HEK293 (cell line): ENCODE measurements at regions not wholly inside any gene's neighbourhood (a gene's known extent, or its start where the extent isn't known, plus 50 kb on each side); places are given as distances from the start of the nearest gene placed in this dataset.

ENCODE experiments used
- EGR2 ChIP-seq: fragments of 450-650 bp; formaldehyde crosslinking; IDR thresholded peaks from 2 replicates; pipeline ENCODE4 v1.5.1; 2016; ENCODE audit warnings: low read depth, missing biosample characterization, missing genetic modification characterization
- HIC1 ChIP-seq: fragments of 450-650 bp; formaldehyde crosslinking; IDR thresholded peaks from 2 replicates; pipeline ENCODE4 v1.5.1; 2016; ENCODE audit warnings: missing biosample characterization, missing genetic modification characterization
- KLF1 ChIP-seq: fragments of 450-650 bp; formaldehyde crosslinking; IDR thresholded peaks from 2 replicates; pipeline ENCODE4 v1.5.1; 2016; ENCODE audit warnings: missing biosample characterization, missing genetic modification characterization
- KLF7 ChIP-seq: fragments of 450-650 bp; formaldehyde crosslinking; IDR thresholded peaks from 2 replicates; pipeline ENCODE4 v1.5.1; 2016; ENCODE audit warnings: missing biosample characterization, missing genetic modification characterization, borderline replicate concordance
- PRDM10 ChIP-seq: fragments of 450-650 bp; formaldehyde crosslinking; IDR thresholded peaks from 2 replicates; pipeline ENCODE4 v1.5.1; 2016; ENCODE audit warnings: missing biosample characterization, missing genetic modification characterization
- SP7 ChIP-seq: fragments of 450-650 bp; formaldehyde crosslinking; IDR thresholded peaks from 2 replicates; pipeline ENCODE4 v1.5.1; 2016; ENCODE audit warnings: missing biosample characterization, missing genetic modification characterization
- ZBTB10 ChIP-seq: fragments of 450-650 bp; formaldehyde crosslinking; IDR thresholded peaks from 2 replicates; pipeline ENCODE4 v1.5.1; 2016; ENCODE audit warnings: missing biosample characterization, missing genetic modification characterization
- ZBTB11 ChIP-seq: fragments of 450-650 bp; formaldehyde crosslinking; conservative IDR thresholded peaks from 2 replicates; pipeline ENCODE4 v1.5.1; 2016; ENCODE audit warnings: low read depth, missing biosample characterization, missing genetic modification characterization
- ZBTB20 ChIP-seq: fragments of 450-650 bp; formaldehyde crosslinking; IDR thresholded peaks from 2 replicates; pipeline ENCODE4 v1.5.1; 2016; ENCODE audit warnings: missing biosample characterization, missing genetic modification characterization
- ZBTB26 ChIP-seq: fragments of 450-650 bp; formaldehyde crosslinking; optimal IDR thresholded peaks from 2 replicates; pipeline ENCODE3; 2016; ENCODE audit warnings: missing biosample characterization, mild to moderate bottlenecking, missing genetic modification characterization
- ZEB2 ChIP-seq: fragments of 450-650 bp; formaldehyde crosslinking; IDR thresholded peaks from 2 replicates; pipeline ENCODE4 v1.5.1; 2016; ENCODE audit warnings: missing biosample characterization, missing genetic modification characterization
- ZFP37 ChIP-seq: fragments of 450-650 bp; formaldehyde crosslinking; IDR thresholded peaks from 2 replicates; pipeline ENCODE4 v1.5.1; 2016; ENCODE audit warnings: missing biosample characterization, missing genetic modification characterization
- ZFP69B ChIP-seq: fragments of 450-650 bp; formaldehyde crosslinking; IDR thresholded peaks from 2 replicates; pipeline ENCODE4 v1.5.1; 2016; ENCODE audit warnings: missing biosample characterization, missing genetic modification characterization
- ZNF24 ChIP-seq: fragments of 450-650 bp; formaldehyde crosslinking; IDR thresholded peaks from 2 replicates; pipeline ENCODE4 v1.5.1; 2016; ENCODE audit warnings: missing biosample characterization, missing genetic modification characterization
- ZNF335 ChIP-seq: fragments of 450-650 bp; formaldehyde crosslinking; conservative IDR thresholded peaks from 2 replicates; pipeline ENCODE4 v1.5.1; 2016; ENCODE audit warnings: missing biosample characterization, missing genetic modification characterization
- ZNF391 ChIP-seq: fragments of 450-650 bp; formaldehyde crosslinking; IDR thresholded peaks from 2 replicates; pipeline ENCODE4 v1.5.1; 2016; ENCODE audit warnings: low read depth, missing biosample characterization, missing genetic modification characterization, borderline replicate concordance
- ZNF394 ChIP-seq: fragments of 450-650 bp; formaldehyde crosslinking; IDR thresholded peaks from 2 replicates; pipeline ENCODE4 v1.5.1; 2016; ENCODE audit warnings: missing biosample characterization, missing genetic modification characterization, mild to moderate bottlenecking, moderate library complexity, borderline replicate concordance
- ZNF501 ChIP-seq: fragments of 450-650 bp; formaldehyde crosslinking; IDR thresholded peaks from 2 replicates; pipeline ENCODE4 v1.5.1; 2016; ENCODE audit warnings: missing biosample characterization, missing genetic modification characterization
- ZNF639 ChIP-seq: fragments of 450-650 bp; formaldehyde crosslinking; IDR thresholded peaks from 2 replicates; pipeline ENCODE4 v1.5.1; 2016; ENCODE audit warnings: missing biosample characterization, missing genetic modification characterization
- ZNF76 ChIP-seq: fragments of 450-650 bp; formaldehyde crosslinking; IDR thresholded peaks from 2 replicates; pipeline ENCODE4; 2016; ENCODE audit warnings: low read depth, missing biosample characterization, missing genetic modification characterization, borderline replicate concordance
- ZSCAN30 ChIP-seq: fragments of 450-650 bp; IDR thresholded peaks from 2 replicates; pipeline ENCODE4 v1.5.1; 2018; ENCODE audit warnings: missing biosample characterization, mild to moderate bottlenecking, missing genetic modification characterization, moderate library complexity
- ZXDB ChIP-seq: fragments of 450-650 bp; formaldehyde crosslinking; IDR thresholded peaks from 2 replicates; pipeline ENCODE4 v1.5.1; 2016; ENCODE audit warnings: missing biosample characterization, missing genetic modification characterization

- TF ChIP-seq ZBTB20: 0 out of 2 replicates have a peak, but pooled peaks have one; percentile 27
- peak; percentile 94 for TF ChIP-seq ZNF335 (tag by site-specific recombination)
- TF ChIP-seq ZBTB26 (tag by site-specific recombination): peak; percentile 89
- TF ChIP-seq SP7 (tag by site-specific recombination): peak; percentile 46; the same call in 1 of the 2 replicates
- 0 out of 2 replicates have a peak, but pooled peaks have one; percentile 23 for TF ChIP-seq ZBTB11
- peak; percentile 65 for TF ChIP-seq ZXDB
- 0 out of 2 replicates have a peak, but pooled peaks have one; percentile 13 for TF ChIP-seq PRDM10 (tag by site-specific recombination)
- TF ChIP-seq ZNF501 (tag by site-specific recombination): peak; percentile 88
- 0 out of 2 replicates have a peak, but pooled peaks have one; percentile 28 for TF ChIP-seq ZSCAN30
- peak; percentile 91; the same call in 1 of the 2 replicates for TF ChIP-seq ZNF391 (tag by site-specific recombination)
- TF ChIP-seq KLF7 (tag by site-specific recombination): peak; percentile 47; the same call in 1 of the 2 replicates
- peak; percentile 73 for TF ChIP-seq ZNF639 (tag by site-specific recombination)
- peak; percentile 45; the same call in 1 of the 2 replicates for TF ChIP-seq ZEB2 (tag by site-specific recombination)
- 0 out of 2 replicates have a peak, but pooled peaks have one; percentile 23 for TF ChIP-seq ZFP69B (tag by site-specific recombination)
- TF ChIP-seq ZNF394 (tag by site-specific recombination): peak; percentile 39; the same call in 1 of the 2 replicates
- peak; percentile 72; the same call in 1 of the 2 replicates for TF ChIP-seq ZBTB10
- TF ChIP-seq ZNF24 (tag by site-specific recombination): peak; percentile 77; the same call in 1 of the 2 replicates
- TF ChIP-seq HIC1 (tag by site-specific recombination): peak; percentile 72
- peak; percentile 76; the same call in 1 of the 2 replicates for TF ChIP-seq KLF1 (tag by site-specific recombination)
- peak; percentile 71 for TF ChIP-seq EGR2
- 0 out of 2 replicates have a peak, but pooled peaks have one; percentile 36 for TF ChIP-seq ZFP37 (tag by site-specific recombination)
- peak; percentile 55; the same call in 1 of the 2 replicates for TF ChIP-seq ZNF76 (tag by site-specific recombination)
Observed at GRCh38 chr1:778451-779278, 92.2 kb upstream of the OR4F16 start (continued).
